CD4-positive, alpha-beta T cell (primary cell): ENCODE measurements at regions not wholly inside any gene's neighbourhood (a gene's known extent, or its start where the extent isn't known, plus 50 kb on each side); places are given as distances from the start of the nearest gene placed in this dataset.

Experiments used
- ATAC-seq: fragments of 200-7000 bp; cut with Tn5 transposase; one replicate; pipeline ENCODE4 v1.10.0; 2022; ENCODE audit warnings: mild to moderate bottlenecking; ENCODE audit not compliant: poor library complexity
- CTCF ChIA-PET: fragments of 350-600 bp; sonication (Branson Sonifier 250); formaldehyde crosslinking; loops from one replicate; lab custom pipeline; 2021; ENCODE audit warnings: antibody characterized with exemption, inconsistent platforms; lab: Charles Lee
- POLR2A ChIA-PET: fragments of 350-600 bp; sonication (Branson Sonifier 250); formaldehyde crosslinking; loops from one replicate; lab custom pipeline; 2021; ENCODE audit warnings: antibody characterized with exemption, inconsistent platforms; lab: Charles Lee
- DNase-seq, 14 experiments: peaks; one replicate each; pipeline ENCODE4 v3.0.0-alpha.2; 2013 to 2020; ENCODE audit warnings: mixed read lengths in 2 of 14
- H3K27ac ChIP-seq, 2 donors: one replicate each; pipeline versions ENCODE4 v1.5.1 to v1.7.0; 2013; ENCODE audit warnings: low read length in 2 of 2, low read depth in 1 of 2, mild to moderate bottlenecking in 1 of 2
- H3K27me3 ChIP-seq, 2 experiments: 1 replicate in 1 of 2; 2 replicates in 1 of 2; pipeline versions ENCODE4 v1.6.1 to v1.7.0; 2013; ENCODE audit warnings: low read length in 2 of 2, control low read depth in 1 of 2, mild to moderate bottlenecking in 1 of 2, moderate library complexity in 1 of 2; ENCODE audit not compliant: insufficient read depth in 2 of 2, control insufficient read depth in 1 of 2
- H3K36me3 ChIP-seq: one replicate; pipeline ENCODE4 v1.6.1; 2013; ENCODE audit warnings: low read length, control low read depth; ENCODE audit not compliant: insufficient read depth
- H3K4me1 ChIP-seq: one replicate; pipeline ENCODE4 v1.6.1; 2013; ENCODE audit warnings: low read length, control low read depth; ENCODE audit not compliant: insufficient read depth
- H3K4me3 ChIP-seq: one replicate; pipeline ENCODE4 v1.5.1; 2013; ENCODE audit warnings: mild to moderate bottlenecking, low read length, moderate library complexity
- H3K9me3 ChIP-seq, 2 experiments: 1 replicate in 1 of 2; 2 replicates in 1 of 2; pipeline versions ENCODE4 v1.6.1 to v1.7.0; 2013; ENCODE audit warnings: low read length in 2 of 2, mild to moderate bottlenecking in 2 of 2, control low read depth in 1 of 2, moderate library complexity in 1 of 2; ENCODE audit not compliant: control insufficient read depth in 1 of 2, insufficient read depth in 1 of 2
- H3K27ac Mint-ChIP-seq: one replicate; pipeline ENCODE4 v1.8.0; 2020; ENCODE audit warnings: mixed read lengths
- H3K27me3 Mint-ChIP-seq: one replicate; pipeline ENCODE4 v1.8.0; 2021; ENCODE audit warnings: mixed read lengths
- H3K36me3 Mint-ChIP-seq: one replicate; pipeline ENCODE4 v1.8.0; 2021; ENCODE audit warnings: low read depth, mixed read lengths
- H3K4me1 Mint-ChIP-seq: one replicate; pipeline ENCODE4 v1.8.0; 2021; ENCODE audit warnings: low read depth, mixed read lengths
- H3K4me3 Mint-ChIP-seq: one replicate; pipeline ENCODE4 v1.8.0; 2020; ENCODE audit warnings: mild to moderate bottlenecking, mixed read lengths
- H3K9me3 Mint-ChIP-seq: one replicate; pipeline ENCODE4 v1.8.0; 2020; ENCODE audit warnings: mixed read lengths
- CTCF ChIP-seq: fragments of 200-600 bp; IDR thresholded peaks from one replicate; pipeline ENCODE4 v1.8.0; 2022; ENCODE audit warnings: antibody characterized with exemption, mild to moderate bottlenecking
- intact Hi-C, 2 experiments: fragments of 100-400 bp; cut with DNase I in 1 of 2; cut with micrococcal nuclease in 1 of 2; formaldehyde crosslinking; loops; one replicate each; pipeline versions ENCODE4 v1.15.1 to v1.9.0; 2023 to 2025; cut with DNase I, micrococcal nuclease

GRCh38 chr19:31633014-31633413 is 283.8 kb upstream of the TSHZ3 start:
- no peak for TF ChIP-seq CTCF

GRCh38 chr19:31639306-31639705 is 290.1 kb upstream of the TSHZ3 start:
- intact Hi-C loops = no loop called here
- Histone ChIP-seq H3K36me3 (no peaks in the 10 kb centered on the region), H3K9me3 (peaks cover 0 to 8% of the 10 kb centered on the region in 2 experiments), H3K4me3 (no peak overlapping the region), H3K4me1 (no peaks in the 10 kb centered on the region), H3K27me3 (peaks cover 5 to 8% of the 10 kb centered on the region in 2 experiments), H3K27ac (no peak overlapping the region)
- TF ChIP-seq CTCF = no peak
- no peak for DNase-seq
- no peaks in the 10 kb centered on the region for H3K4me1 Mint-ChIP-seq
- H3K9me3 Mint-ChIP-seq = peaks cover 5% of the 10 kb centered on the region
- H3K27ac Mint-ChIP-seq = no peak overlapping the region
- ChIA-PET POLR2A (no interaction called here), CTCF (no interaction called here)
- H3K27me3 Mint-ChIP-seq = peaks cover 17% of the 10 kb centered on the region
- H3K36me3 Mint-ChIP-seq = no peaks in the 10 kb centered on the region
- no peak overlapping the region for H3K4me3 Mint-ChIP-seq
- ATAC-seq = no peak

More at GRCh38 chr19:31633014-31633413, 283.8 kb upstream of the TSHZ3 start:
- H3K27ac ChIP-seq = no peak overlapping the region
- no peaks in the 10 kb centered on the region for H3K36me3 Mint-ChIP-seq
- DNase-seq (no peak), ATAC-seq (no peak)
- CTCF ChIA-PET = no interaction called here
- no peak overlapping the region for H3K4me3 ChIP-seq
- H3K4me1 Mint-ChIP-seq = no peaks in the 10 kb centered on the region
- no peaks in the 10 kb centered on the region for H3K36me3 ChIP-seq
- intact Hi-C loops = no loop called here
- peaks cover 4% of the 10 kb centered on the region for H3K27me3 Mint-ChIP-seq
- no peaks in the 10 kb centered on the region for H3K9me3 Mint-ChIP-seq
- H3K4me3 Mint-ChIP-seq = no peak overlapping the region
- no peaks in the 10 kb centered on the region for H3K9me3 ChIP-seq
- H3K27ac Mint-ChIP-seq = no peak overlapping the region
- H3K27me3 ChIP-seq = no peaks in the 10 kb centered on the region
- POLR2A ChIA-PET = no interaction called here
- H3K4me1 ChIP-seq = no peaks in the 10 kb centered on the region

- peaks cover 17% of the 10 kb centered on the region for H3K27me3 Mint-ChIP-seq
- no peaks in the 10 kb centered on the region for H3K36me3 Mint-ChIP-seq
- ChIA-PET POLR2A (no interaction called here), CTCF (no interaction called here)
- no peaks in the 10 kb centered on the region for H3K4me1 ChIP-seq
- no peak overlapping the region for H3K27ac ChIP-seq
- TF ChIP-seq CTCF = no peak
- no peak overlapping the region for H3K4me3 Mint-ChIP-seq
- no peaks in the 10 kb centered on the region for H3K4me1 Mint-ChIP-seq
- H3K4me3 ChIP-seq = no peak overlapping the region
- H3K9me3 ChIP-seq = peaks cover 0 to 8% of the 10 kb centered on the region in 2 experiments
- H3K36me3 ChIP-seq = no peaks in the 10 kb centered on the region
- H3K27me3 ChIP-seq = peaks cover 5 to 8% of the 10 kb centered on the region in 2 experiments
- ATAC-seq (no peak), DNase-seq (no peak)
- intact Hi-C loops = no loop called here
- no peak overlapping the region for H3K27ac Mint-ChIP-seq
- H3K9me3 Mint-ChIP-seq = peaks cover 11% of the 10 kb centered on the region
Observed at GRCh38 chr19:31641591-31641990, 292.4 kb upstream of the TSHZ3 start.
